HG02678 (cell line): ENCODE measurements at regions not wholly inside any gene's neighbourhood (a gene's known extent, or its start where the extent isn't known, plus 50 kb on each side); places are given as distances from the start of the nearest gene placed in this dataset.
A peak's percentile ranks its signal among the peaks of the same experiment; 100 is the strongest.
"Not testable (repeated sequence)": the region's sequence is repeated elsewhere in the genome, so short reads cannot be mapped to it uniquely, and the experiment has no call there.

Experiments used
- ATAC-seq: cut with Tn5 transposase; IDR thresholded peaks from one replicate; pipeline ENCODE4 v1.9.1; 2021; ENCODE audit warnings: mild to moderate bottlenecking, moderate library complexity; ENCODE audit not compliant: unreplicated experiment

GRCh38 chr15:98085003-98085639 is 124.6 kb downstream of the ARRDC4 start:
- ATAC-seq, result no peak

- ATAC-seq, result peak; percentile 86
Measured at GRCh38 chr15:98088307-98088945, 127.9 kb downstream of the ARRDC4 start.

GRCh38 chr15:98089352-98089751 is 128.8 kb downstream of the ARRDC4 start:
- not testable (repeated sequence) for ATAC-seq

GRCh38 chr15:98097986-98098385 is 137.5 kb downstream of the ARRDC4 start:
- not testable (repeated sequence) for ATAC-seq

GRCh38 chr15:98100606-98101005 is 140.1 kb downstream of the ARRDC4 start:
- not testable (repeated sequence) for ATAC-seq

GRCh38 chr15:98103570-98103969 is 143.1 kb downstream of the ARRDC4 start:
- ATAC-seq, result no peak

- ATAC-seq, result not testable (repeated sequence)
Measured at GRCh38 chr15:98104386-98105151, 144.1 kb downstream of the ARRDC4 start.

GRCh38 chr15:98106615-98107194 is 146.2 kb downstream of the ARRDC4 start:
- ATAC-seq, result not testable (repeated sequence)

- no peak for ATAC-seq
Measured at GRCh38 chr15:98111806-98112205, 151.3 kb downstream of the ARRDC4 start.

GRCh38 chr15:98113327-98113726 is 152.8 kb downstream of the ARRDC4 start:
- no peak for ATAC-seq

GRCh38 chr15:98120561-98120960 is 160.1 kb downstream of the ARRDC4 start:
- no peak for ATAC-seq

GRCh38 chr15:98121536-98121935 is 161.0 kb downstream of the ARRDC4 start:
- ATAC-seq, result no peak

GRCh38 chr15:98121957-98122356 is 161.5 kb downstream of the ARRDC4 start:
- no peak for ATAC-seq

- no peak for ATAC-seq
Measured at GRCh38 chr15:98123297-98123696, 162.8 kb downstream of the ARRDC4 start.

- ATAC-seq, result no peak
Measured at GRCh38 chr15:98123834-98124233, 163.3 kb downstream of the ARRDC4 start.

GRCh38 chr15:98124581-98124980 is 164.1 kb downstream of the ARRDC4 start:
- ATAC-seq, result no peak

GRCh38 chr15:98126326-98127085 is 166.0 kb downstream of the ARRDC4 start:
- no peak for ATAC-seq

- ATAC-seq, result no peak
Measured at GRCh38 chr15:98127586-98127985, 167.1 kb downstream of the ARRDC4 start.

GRCh38 chr15:98131924-98132323 is 171.4 kb downstream of the ARRDC4 start:
- ATAC-seq, result no peak

- no peak for ATAC-seq
Measured at GRCh38 chr15:98134905-98135304, 174.4 kb downstream of the ARRDC4 start.

GRCh38 chr15:98138910-98139309 is 178.4 kb downstream of the ARRDC4 start:
- ATAC-seq, result no peak
